HEK293 (cell line): ENCODE measurements at regions not wholly inside any gene's neighbourhood (a gene's known extent, or its start where the extent isn't known, plus 50 kb on each side); places are given as distances from the start of the nearest gene placed in this dataset.

Experiments
- CTCF ChIA-PET: fragments of 350-600 bp; formaldehyde crosslinking; extraction: SDS; loops from one replicate; lab custom pipeline; 2021; ENCODE audit warnings: antibody characterized with exemption; lab: Yijun Ruan, JAX
- POLR2A ChIA-PET: fragments of 300-600 bp; formaldehyde crosslinking; extraction: SDS; loops from one replicate; lab custom pipeline; 2020; ENCODE audit warnings: antibody characterized with exemption, inconsistent platforms; lab: Yijun Ruan, JAX
- H3K27ac ChIP-seq: fragments of 200-500 bp; sonication (Bioruptor generic); 2 replicates; pipeline ENCODE4 v1.5.1; 2014; ENCODE audit warnings: low read depth, low read length, control low read depth, inconsistent platforms; ENCODE audit errors: extremely low read depth
- H3K36me3 ChIP-seq, 2 experiments: fragments of 200-500 bp in 1 of 2; sonication (Bioruptor generic) in 1 of 2; 1 replicate in 1 of 2; 2 replicates in 1 of 2; pipeline ENCODE4 v1.5.1; 2014 to 2017; ENCODE audit warnings: inconsistent platforms in 2 of 2, low read length in 2 of 2; ENCODE audit not compliant: control insufficient read depth in 2 of 2, insufficient read depth in 1 of 2
- H3K4me1 ChIP-seq: fragments of 200-500 bp; sonication (Bioruptor generic); 2 replicates; pipeline ENCODE4 v1.5.1; 2014; ENCODE audit warnings: mild to moderate bottlenecking, low read length, inconsistent platforms; ENCODE audit not compliant: control insufficient read depth, insufficient read depth
- H3K4me3 ChIP-seq: 2 replicates; pipeline ENCODE4 v1.5.1; 2011; ENCODE audit warnings: low read depth, mild to moderate bottlenecking, control low read depth, low read length, moderate library complexity
- H3K9me3 ChIP-seq: fragments of 200-500 bp; sonication (Bioruptor generic); 2 replicates; pipeline ENCODE4 v1.5.1; 2014; ENCODE audit warnings: low read depth, low read length, inconsistent platforms; ENCODE audit not compliant: control insufficient read depth, insufficient read depth
- BCL6B ChIP-seq: fragments of 450-650 bp; formaldehyde crosslinking; IDR thresholded peaks from 2 replicates; pipeline ENCODE4 v1.5.1; 2017; ENCODE audit warnings: missing biosample characterization, missing genetic modification characterization
- CTCF ChIP-seq: fragments of 450-650 bp; formaldehyde crosslinking; IDR thresholded peaks from 2 replicates; pipeline ENCODE4 v1.5.1; 2016; ENCODE audit warnings: missing biosample characterization, missing genetic modification characterization
- KLF1 ChIP-seq: fragments of 450-650 bp; formaldehyde crosslinking; IDR thresholded peaks from 2 replicates; pipeline ENCODE4 v1.5.1; 2016; ENCODE audit warnings: missing biosample characterization, missing genetic modification characterization
- KLF7 ChIP-seq: fragments of 450-650 bp; formaldehyde crosslinking; IDR thresholded peaks from 2 replicates; pipeline ENCODE4 v1.5.1; 2016; ENCODE audit warnings: missing biosample characterization, missing genetic modification characterization, borderline replicate concordance
- MZF1 ChIP-seq: fragments of 450-650 bp; formaldehyde crosslinking; IDR thresholded peaks from 2 replicates; pipeline ENCODE4 v1.5.1; 2017; ENCODE audit warnings: missing biosample characterization, missing genetic modification characterization, borderline replicate concordance
- TCF7L2 ChIP-seq: IDR thresholded peaks from 2 replicates; pipeline ENCODE4 v1.6.1; 2011; ENCODE audit warnings: low read depth, mild to moderate bottlenecking, inconsistent platforms, low read length, moderate library complexity, borderline replicate concordance
- YY2 ChIP-seq: fragments of 450-650 bp; formaldehyde crosslinking; IDR thresholded peaks from 2 replicates; pipeline ENCODE4 v1.5.1; 2016; ENCODE audit warnings: missing biosample characterization, missing genetic modification characterization
- ZFP69B ChIP-seq: fragments of 450-650 bp; formaldehyde crosslinking; IDR thresholded peaks from 2 replicates; pipeline ENCODE4 v1.5.1; 2016; ENCODE audit warnings: missing biosample characterization, missing genetic modification characterization
- ZNF18 ChIP-seq: fragments of 450-650 bp; formaldehyde crosslinking; IDR thresholded peaks from 2 replicates; pipeline ENCODE4 v1.5.1; 2016; ENCODE audit warnings: missing biosample characterization, missing genetic modification characterization
- ZNF2 ChIP-seq: fragments of 450-650 bp; formaldehyde crosslinking; IDR thresholded peaks from 2 replicates; pipeline ENCODE4 v1.5.1; 2016; ENCODE audit warnings: missing biosample characterization, missing genetic modification characterization
- ZNF324 ChIP-seq: fragments of 450-650 bp; formaldehyde crosslinking; IDR thresholded peaks from 2 replicates; pipeline ENCODE4 v1.5.1; 2016; ENCODE audit warnings: missing biosample characterization, missing genetic modification characterization
- ZNF404 ChIP-seq: fragments of 450-650 bp; formaldehyde crosslinking; IDR thresholded peaks from 2 replicates; pipeline ENCODE4 v1.5.1; 2017; ENCODE audit warnings: missing biosample characterization, missing genetic modification characterization
- ZNF449 ChIP-seq: fragments of 450-650 bp; formaldehyde crosslinking; IDR thresholded peaks from 2 replicates; pipeline ENCODE4 v1.5.1; 2017; ENCODE audit warnings: missing biosample characterization, mild to moderate bottlenecking, missing genetic modification characterization, moderate library complexity
- ZNF670 ChIP-seq: fragments of 450-650 bp; formaldehyde crosslinking; IDR thresholded peaks from 2 replicates; pipeline ENCODE4 v1.5.1; 2016; ENCODE audit warnings: missing biosample characterization, missing genetic modification characterization, low read depth
- ZNF837 ChIP-seq: fragments of 450-650 bp; formaldehyde crosslinking; IDR thresholded peaks from 2 replicates; pipeline ENCODE4 v1.5.1; 2016; ENCODE audit warnings: missing biosample characterization, missing genetic modification characterization
- ZSCAN5A ChIP-seq: fragments of 450-650 bp; formaldehyde crosslinking; IDR thresholded peaks from 2 replicates; pipeline ENCODE4 v1.5.1; 2016; ENCODE audit warnings: missing biosample characterization, missing genetic modification characterization

GRCh38 chr4:160296476-160296875, 1193.6 kb downstream of the RAPGEF2 start:
- Histone ChIP-seq H3K9me3 (no peaks in the 10 kb centered on the region), H3K36me3 (no peaks in the 10 kb centered on the region), H3K4me3 (no peak overlapping the region), H3K4me1 (no peaks in the 10 kb centered on the region), H3K27ac (no peak overlapping the region)
- TF ChIP-seq ZNF2 = no peak
- no peak for TF ChIP-seq ZSCAN5A (tag by site-specific recombination)
- no peak for TF ChIP-seq ZNF837
- no peak for TF ChIP-seq ZFP69B (tag by site-specific recombination)
- TF ChIP-seq CTCF = no peak
- no peak for TF ChIP-seq ZNF404 (tag by site-specific recombination)
- TF ChIP-seq KLF7 = no peak
- TF ChIP-seq ZNF324 (tag by site-specific recombination) = no peak
- no peak for TF ChIP-seq ZNF670
- no peak for TF ChIP-seq MZF1 (tag by site-specific recombination)
- no peak for TF ChIP-seq BCL6B (tag by site-specific recombination)
- POLR2A ChIA-PET = no interaction called here
- CTCF ChIA-PET = no interaction called here

GRCh38 chr4:160299177-160299576, 1196.3 kb downstream of the RAPGEF2 start:
- ChIA-PET CTCF (no interaction called here), POLR2A (no interaction called here)
- TF ChIP-seq ZNF449 (tag by site-specific recombination) = no peak
- no peak for TF ChIP-seq KLF7
- TF ChIP-seq KLF1 (tag by site-specific recombination) = no peak

GRCh38 chr4:160299608-160300007, 1196.7 kb downstream of the RAPGEF2 start:
- Histone ChIP-seq H3K27ac (no peak overlapping the region), H3K4me1 (no peaks in the 10 kb centered on the region), H3K9me3 (no peaks in the 10 kb centered on the region), H3K36me3 (no peaks in the 10 kb centered on the region), H3K4me3 (no peak overlapping the region)
- TF ChIP-seq YY2 (tag by site-specific recombination) = no peak
- CTCF ChIA-PET = no interaction called here
- POLR2A ChIA-PET = no interaction called here

More at GRCh38 chr4:160299177-160299576, 1196.3 kb downstream of the RAPGEF2 start:
- Histone ChIP-seq H3K9me3 (no peaks in the 10 kb centered on the region), H3K36me3 (no peaks in the 10 kb centered on the region), H3K4me1 (no peaks in the 10 kb centered on the region), H3K27ac (no peak overlapping the region), H3K4me3 (no peak overlapping the region)

GRCh38 chr4:160316036-160316435, 1213.2 kb downstream of the RAPGEF2 start:
- ChIA-PET CTCF (no interaction called here), POLR2A (no interaction called here)
- no peaks in the 10 kb centered on the region for H3K36me3 ChIP-seq
- H3K27ac ChIP-seq = no peak overlapping the region
- no peaks in the 10 kb centered on the region for H3K9me3 ChIP-seq
- no peaks in the 10 kb centered on the region for H3K4me1 ChIP-seq
- no peak overlapping the region for H3K4me3 ChIP-seq
- TF ChIP-seq TCF7L2 (no peak), ZNF18 (tag by site-specific recombination) (no peak)
